Ectodermal cell (in vitro differentiated cells): ENCODE measurements at regions not wholly inside any gene's neighbourhood (a gene's known extent, or its start where the extent isn't known, plus 50 kb on each side); places are given as distances from the start of the nearest gene placed in this dataset.

ENCODE experiments used
- H3K27ac ChIP-seq: 2 replicates; pipeline ENCODE4 v1.7.0; 2013; ENCODE audit warnings: mild to moderate bottlenecking, low read depth, low read length; ENCODE audit not compliant: insufficient read depth, poor library complexity, severe bottlenecking
- H3K27me3 ChIP-seq: 2 replicates; pipeline ENCODE4 v1.7.0; 2013; ENCODE audit warnings: mild to moderate bottlenecking, low read length; ENCODE audit not compliant: insufficient read depth, control insufficient read depth, poor library complexity, severe bottlenecking
- H3K36me3 ChIP-seq: one replicate; pipeline ENCODE4 v1.7.0; 2013; ENCODE audit warnings: low read length; ENCODE audit not compliant: control insufficient read depth, insufficient read depth
- H3K4me1 ChIP-seq: one replicate; pipeline ENCODE4 v1.7.0; 2013; ENCODE audit warnings: low read length; ENCODE audit not compliant: control insufficient read depth, insufficient read depth
- H3K4me3 ChIP-seq: 2 replicates; pipeline ENCODE4 v1.7.0; 2013; ENCODE audit warnings: low read depth, low read length, control low read depth; ENCODE audit not compliant: insufficient read depth
- H3K9me3 ChIP-seq: 2 replicates; pipeline ENCODE4 v1.7.0; 2013; ENCODE audit warnings: mild to moderate bottlenecking, low read length, moderate library complexity; ENCODE audit not compliant: control insufficient read depth
- WGBS, 2 experiments: methylation state at CpG; one replicate each; pipeline ENCODE4 v1.1.7; 2013; ENCODE audit warnings: missing lambda C conversion rate in 2 of 2; 5-methylcytosine and 5-hydroxymethylcytosine counted together

- H3K27me3 ChIP-seq, result no peaks in the 10 kb centered on the region
- H3K4me1 ChIP-seq, result no peaks in the 10 kb centered on the region
- WGBS, 2 experiments, result 94 to 96% methylated on average over 2 of the region's 2 CpGs
- H3K9me3 ChIP-seq, result no peaks in the 10 kb centered on the region
- no peak overlapping the region for H3K4me3 ChIP-seq
- H3K36me3 ChIP-seq, result no peaks in the 10 kb centered on the region
- no peak overlapping the region for H3K27ac ChIP-seq
Measured at GRCh38 chr2:220450846-220451245, 823.4 kb downstream of the SLC4A3 start.

GRCh38 chr2:220451438-220451837 lies 824.0 kb downstream of the SLC4A3 start:
- no peak overlapping the region for H3K4me3 ChIP-seq
- no peaks in the 10 kb centered on the region for H3K36me3 ChIP-seq
- H3K27ac ChIP-seq, result no peak overlapping the region
- H3K27me3 ChIP-seq, result no peaks in the 10 kb centered on the region
- no peaks in the 10 kb centered on the region for H3K9me3 ChIP-seq
- 91 to 93% methylated on average over 3 of the region's 3 CpGs for WGBS, 2 experiments
- H3K4me1 ChIP-seq, result no peaks in the 10 kb centered on the region

- 92 to 100% methylated on average over 1 to 2 of the region's 2 CpGs for WGBS, 2 experiments
Measured at GRCh38 chr2:220452561-220452960, 825.1 kb downstream of the SLC4A3 start.

GRCh38 chr2:220455351-220455990 lies 828.0 kb downstream of the SLC4A3 start:
- Histone ChIP-seq H3K4me1 (no peaks in the 10 kb centered on the region), H3K36me3 (no peaks in the 10 kb centered on the region), H3K9me3 (no peaks in the 10 kb centered on the region), H3K27ac (no peak overlapping the region), H3K4me3 (no peak overlapping the region), H3K27me3 (no peaks in the 10 kb centered on the region)
- 93 to 94% methylated on average over 3 of the region's 3 CpGs for WGBS, 2 experiments

More at GRCh38 chr2:220452561-220452960, 825.1 kb downstream of the SLC4A3 start:
- no peaks in the 10 kb centered on the region for H3K27me3 ChIP-seq
- H3K4me1 ChIP-seq, result no peaks in the 10 kb centered on the region
- H3K9me3 ChIP-seq, result no peaks in the 10 kb centered on the region
- no peak overlapping the region for H3K27ac ChIP-seq
- no peak overlapping the region for H3K4me3 ChIP-seq
- no peaks in the 10 kb centered on the region for H3K36me3 ChIP-seq

- Histone ChIP-seq H3K27me3 (no peaks in the 10 kb centered on the region), H3K4me3 (no peak overlapping the region), H3K36me3 (no peaks in the 10 kb centered on the region), H3K27ac (no peak overlapping the region), H3K4me1 (no peaks in the 10 kb centered on the region), H3K9me3 (no peaks in the 10 kb centered on the region)
Measured at GRCh38 chr2:220458051-220458450, 830.6 kb downstream of the SLC4A3 start.

DNA sequence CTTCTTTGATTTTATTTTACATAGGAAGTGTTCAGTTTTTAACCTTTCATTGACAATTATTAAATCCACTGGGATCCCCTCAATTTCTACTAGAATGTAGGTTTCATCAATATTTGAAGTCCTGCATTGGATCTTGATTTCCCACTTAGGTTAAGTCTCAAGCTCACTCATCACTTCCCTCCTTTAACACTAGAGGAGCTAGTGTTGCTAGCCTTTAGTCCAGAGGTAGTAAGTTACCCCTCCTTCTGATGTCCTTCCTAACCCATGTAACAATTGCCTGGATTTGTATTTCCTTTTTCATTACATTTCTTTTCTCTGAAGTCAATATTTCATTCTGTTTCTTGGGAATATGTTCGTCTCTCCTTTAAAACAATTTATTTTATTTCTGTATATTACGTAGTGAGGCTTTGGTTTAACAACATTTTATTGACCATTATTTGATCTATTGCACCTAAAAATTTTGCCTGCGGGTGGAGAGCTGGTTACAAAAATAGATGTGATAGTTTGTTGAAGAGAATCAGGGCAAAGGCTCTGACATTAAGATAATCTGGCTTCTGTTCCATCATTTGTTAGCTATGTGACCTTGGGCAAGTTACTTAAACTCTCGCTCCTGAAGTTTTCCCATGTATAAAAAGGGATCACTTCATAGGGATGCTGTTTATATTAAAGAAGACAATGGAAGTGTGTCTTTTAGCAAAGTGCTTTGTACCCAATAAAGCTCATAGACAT lies 833.0 kb downstream of the SLC4A3 start:
- H3K4me1 ChIP-seq, result no peaks in the 10 kb centered on the region
- no peaks in the 10 kb centered on the region for H3K27me3 ChIP-seq
- 87 to 98% methylated on average over 2 of the region's 4 CpGs for WGBS, 2 experiments
- no peak overlapping the region for H3K27ac ChIP-seq
- H3K9me3 ChIP-seq, result no peaks in the 10 kb centered on the region
- H3K4me3 ChIP-seq, result no peak overlapping the region
- H3K36me3 ChIP-seq, result no peaks in the 10 kb centered on the region

GRCh38 chr2:220463876-220464275 lies 836.4 kb downstream of the SLC4A3 start:
- Histone ChIP-seq H3K4me1 (no peaks in the 10 kb centered on the region), H3K27ac (no peak overlapping the region), H3K36me3 (no peaks in the 10 kb centered on the region), H3K4me3 (no peak overlapping the region), H3K9me3 (no peaks in the 10 kb centered on the region), H3K27me3 (no peaks in the 10 kb centered on the region)
- WGBS, 2 experiments, result 50 to 80% methylated on average over 1 of the region's 1 CpG

DNA sequence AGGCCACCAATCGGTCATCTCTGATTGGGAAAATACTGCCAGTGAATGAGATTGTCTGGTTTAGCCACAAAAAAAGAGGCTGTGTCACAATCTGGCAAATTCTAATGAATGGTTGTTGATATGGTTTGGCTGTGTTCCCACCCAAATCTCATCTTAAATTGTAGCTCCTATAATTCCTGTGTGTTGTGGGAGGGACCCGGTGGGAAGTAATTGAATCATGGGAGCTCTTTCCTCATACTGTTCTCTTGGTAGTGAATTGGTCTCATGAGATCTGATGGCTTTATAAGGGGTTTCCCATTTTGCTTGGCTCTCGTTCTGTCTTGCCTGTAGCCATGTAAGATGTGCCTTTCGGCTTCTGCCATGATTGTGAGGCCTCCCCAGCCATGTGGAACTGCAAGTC lies 838.3 kb downstream of the SLC4A3 start:
- no peaks in the 10 kb centered on the region for H3K27me3 ChIP-seq
- WGBS, 2 experiments, result 81 to 94% methylated on average over 4 of the region's 4 CpGs
- no peaks in the 10 kb centered on the region for H3K4me1 ChIP-seq
- H3K4me3 ChIP-seq, result no peak overlapping the region
- no peaks in the 10 kb centered on the region for H3K9me3 ChIP-seq
- H3K27ac ChIP-seq, result no peak overlapping the region
- no peaks in the 10 kb centered on the region for H3K36me3 ChIP-seq

DNA sequence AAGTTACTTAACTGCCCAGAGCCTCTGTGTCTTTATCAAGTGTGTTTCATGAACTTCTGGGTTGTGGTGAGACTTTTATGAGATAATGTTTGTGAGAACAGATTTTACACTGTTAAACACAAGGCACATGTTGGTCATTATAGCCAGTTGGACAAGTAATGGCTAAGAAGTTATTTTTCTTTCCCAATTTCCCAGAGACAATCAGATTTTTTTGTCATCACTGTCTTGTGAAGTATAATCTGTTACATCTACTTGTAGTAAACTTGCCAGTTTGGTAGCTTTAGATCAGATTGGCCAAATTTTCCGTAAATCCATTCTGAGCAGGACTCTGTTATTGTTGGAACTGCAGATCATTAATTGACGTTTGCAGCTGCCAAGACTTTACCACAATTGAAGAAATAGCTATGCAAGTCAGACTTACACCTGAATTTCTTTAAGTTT lies 838.8 kb downstream of the SLC4A3 start:
- H3K27me3 ChIP-seq, result no peaks in the 10 kb centered on the region
- no peak overlapping the region for H3K4me3 ChIP-seq
- no peak overlapping the region for H3K27ac ChIP-seq
- WGBS, 2 experiments, result 48 to 50% methylated on average over 2 of the region's 2 CpGs
- H3K9me3 ChIP-seq, result no peaks in the 10 kb centered on the region
- H3K4me1 ChIP-seq, result no peaks in the 10 kb centered on the region
- no peaks in the 10 kb centered on the region for H3K36me3 ChIP-seq

DNA sequence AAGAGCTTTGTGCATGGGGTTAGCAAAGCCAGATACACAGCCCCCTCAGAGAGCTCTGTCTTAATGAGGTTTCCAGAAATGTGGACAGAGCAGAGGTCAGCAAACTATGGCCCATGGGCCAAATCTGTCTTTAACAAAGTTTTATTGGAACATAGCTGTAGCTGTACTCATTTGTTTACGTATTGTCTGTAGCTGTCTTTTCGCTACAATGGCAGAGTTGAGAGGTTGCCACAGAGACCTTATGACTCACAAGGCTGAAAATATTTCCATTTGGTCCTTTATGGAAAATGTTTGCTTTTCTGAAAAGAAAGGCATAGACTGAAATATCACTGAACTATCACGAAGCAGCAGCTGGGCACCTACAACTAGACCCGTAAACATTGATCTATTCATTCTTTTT lies 841.8 kb downstream of the SLC4A3 start:
- Histone ChIP-seq H3K4me1 (no peaks in the 10 kb centered on the region), H3K36me3 (no peaks in the 10 kb centered on the region), H3K9me3 (no peaks in the 10 kb centered on the region), H3K27ac (no peak overlapping the region), H3K27me3 (no peaks in the 10 kb centered on the region), H3K4me3 (no peak overlapping the region)
- 92 to 96% methylated on average over 3 to 4 of the region's 4 CpGs for WGBS, 2 experiments
